Loucy (cell line): ENCODE measurements at regions not wholly inside any gene's neighbourhood (a gene's known extent, or its start where the extent isn't known, plus 50 kb on each side); places are given as distances from the start of the nearest gene placed in this dataset.

Source experiments
- EZH2phosphoT487 ChIP-seq: fragments of 200-600 bp; IDR thresholded peaks from 2 replicates; pipeline ENCODE4 v1.6.1; 2018; ENCODE audit warnings: antibody characterized with exemption, mild to moderate bottlenecking, moderate library complexity, borderline replicate concordance
- TF ChIP-seq, protein P1 (sequence below): fragments of 200-600 bp; sonication (generic); conservative IDR thresholded peaks from 2 replicates; pipeline ENCODE4 v1.5.1; 2014; ENCODE audit warnings: mild to moderate bottlenecking, antibody characterized with exemption, low read length

DNA sequence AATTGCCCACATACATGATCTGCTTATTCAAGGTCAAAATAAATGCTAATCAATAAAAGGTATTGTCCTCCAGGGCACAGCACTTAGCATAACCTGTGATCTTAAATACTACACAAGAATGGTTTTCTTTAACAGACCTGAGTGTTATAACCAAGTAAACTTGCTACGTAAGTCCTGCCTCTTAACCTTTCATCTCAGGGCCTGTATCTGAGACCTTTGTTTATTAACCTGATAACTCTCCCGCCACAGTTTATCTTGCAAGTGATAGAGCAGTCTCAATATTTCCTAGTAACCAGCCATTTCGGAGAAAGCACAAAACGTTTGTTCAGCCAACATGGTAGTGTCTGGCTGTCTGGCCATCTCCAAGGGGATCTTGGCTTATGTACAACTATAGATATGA, 88.4 kb downstream of the DUSP6 start:
- TF ChIP-seq, protein P1, sequence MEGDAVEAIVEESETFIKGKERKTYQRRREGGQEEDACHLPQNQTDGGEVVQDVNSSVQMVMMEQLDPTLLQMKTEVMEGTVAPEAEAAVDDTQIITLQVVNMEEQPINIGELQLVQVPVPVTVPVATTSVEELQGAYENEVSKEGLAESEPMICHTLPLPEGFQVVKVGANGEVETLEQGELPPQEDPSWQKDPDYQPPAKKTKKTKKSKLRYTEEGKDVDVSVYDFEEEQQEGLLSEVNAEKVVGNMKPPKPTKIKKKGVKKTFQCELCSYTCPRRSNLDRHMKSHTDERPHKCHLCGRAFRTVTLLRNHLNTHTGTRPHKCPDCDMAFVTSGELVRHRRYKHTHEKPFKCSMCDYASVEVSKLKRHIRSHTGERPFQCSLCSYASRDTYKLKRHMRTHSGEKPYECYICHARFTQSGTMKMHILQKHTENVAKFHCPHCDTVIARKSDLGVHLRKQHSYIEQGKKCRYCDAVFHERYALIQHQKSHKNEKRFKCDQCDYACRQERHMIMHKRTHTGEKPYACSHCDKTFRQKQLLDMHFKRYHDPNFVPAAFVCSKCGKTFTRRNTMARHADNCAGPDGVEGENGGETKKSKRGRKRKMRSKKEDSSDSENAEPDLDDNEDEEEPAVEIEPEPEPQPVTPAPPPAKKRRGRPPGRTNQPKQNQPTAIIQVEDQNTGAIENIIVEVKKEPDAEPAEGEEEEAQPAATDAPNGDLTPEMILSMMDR = no peak
- TF ChIP-seq EZH2phosphoT487 = no peak
